Testis (tissue), 2 donors: ENCODE measurements at regions not wholly inside any gene's neighbourhood (a gene's known extent, or its start where the extent isn't known, plus 50 kb on each side); places are given as distances from the start of the nearest gene placed in this dataset.

Source experiments
- DNase-seq: peaks from one replicate; pipeline ENCODE4 v3.0.0-alpha.2; 2019
- H3K27ac ChIP-seq, 2 donors: fragments of 200-600 bp; sonication (generic); one replicate each; pipeline ENCODE4 v1.5.1; 2019
- H3K27me3 ChIP-seq: fragments of 200-600 bp; sonication (generic); one replicate; pipeline ENCODE4 v1.5.1; 2019
- H3K36me3 ChIP-seq: fragments of 200-600 bp; sonication (generic); one replicate; pipeline ENCODE4 v1.5.1; 2017; ENCODE audit warnings: low read depth; ENCODE audit errors: missing control alignments
- H3K4me1 ChIP-seq: fragments of 200-600 bp; sonication (generic); one replicate; pipeline ENCODE4 v1.5.1; 2019
- H3K4me3 ChIP-seq, 2 donors: fragments of 200-600 bp; sonication (generic); one replicate each; pipeline ENCODE4 v1.5.1; 2017 to 2019
- H3K9me3 ChIP-seq: fragments of 200-600 bp; sonication (generic); one replicate; pipeline ENCODE4 v1.5.1; 2017
- POLR2A ChIP-seq: fragments of 450-650 bp; IDR thresholded peaks from one replicate; pipeline ENCODE4 v1.6.1; 2017; ENCODE audit warnings: antibody characterized with exemption, mild to moderate bottlenecking, moderate library complexity
- WGBS, 2 donors: methylation state at CpG; one replicate each; pipeline ENCODE4 v1.1.5; 2018; 5-methylcytosine and 5-hydroxymethylcytosine counted together
- intact Hi-C: fragments of 100-400 bp; cut with DNase I; formaldehyde crosslinking; loops from one replicate; pipeline ENCODE4 v1.15.1; 2023; ENCODE audit warnings: low total_unique reads
- TF ChIP-seq, protein P1 (sequence below), 3 experiments: fragments of 450-650 bp in 2 of 3; fragments of 200-600 bp in 1 of 3; sonication (generic) in 1 of 3; IDR thresholded peaks; one replicate each; pipeline ENCODE4 v1.5.1; 2016 to 2019; ENCODE audit warnings: antibody characterized with exemption in 3 of 3, mild to moderate bottlenecking in 2 of 3, moderate library complexity in 1 of 3

DNA sequence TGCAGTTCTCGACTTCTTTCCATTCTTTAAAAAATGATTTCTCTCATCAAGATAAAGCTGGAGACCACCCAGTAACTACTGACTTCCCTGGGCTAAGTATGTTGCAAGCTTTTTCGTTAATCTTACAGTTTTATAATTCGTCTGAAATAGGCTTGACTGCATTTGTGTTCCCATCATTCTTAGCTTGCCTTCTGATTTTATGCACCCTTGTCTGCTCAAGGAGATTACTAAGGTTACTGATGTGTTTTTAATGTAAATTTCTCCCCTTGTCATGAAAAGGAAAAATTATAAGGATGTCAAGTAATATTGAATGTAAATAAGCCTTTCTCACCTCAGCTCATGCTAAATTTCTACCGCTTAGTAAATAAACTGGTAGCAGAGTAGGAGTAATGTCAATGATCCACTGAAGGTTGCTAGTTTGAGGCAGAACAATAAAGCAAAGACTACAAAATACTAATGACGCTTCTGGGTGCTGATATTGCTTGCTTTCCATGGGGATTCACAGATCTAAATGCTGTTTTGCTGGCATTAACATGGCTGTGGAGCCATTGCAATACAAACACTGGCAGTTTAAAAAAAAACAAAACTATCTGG is 91.9 kb upstream of the CDH20 start:
- intact Hi-C loops, result no loop called here
- TF ChIP-seq, protein P1, sequence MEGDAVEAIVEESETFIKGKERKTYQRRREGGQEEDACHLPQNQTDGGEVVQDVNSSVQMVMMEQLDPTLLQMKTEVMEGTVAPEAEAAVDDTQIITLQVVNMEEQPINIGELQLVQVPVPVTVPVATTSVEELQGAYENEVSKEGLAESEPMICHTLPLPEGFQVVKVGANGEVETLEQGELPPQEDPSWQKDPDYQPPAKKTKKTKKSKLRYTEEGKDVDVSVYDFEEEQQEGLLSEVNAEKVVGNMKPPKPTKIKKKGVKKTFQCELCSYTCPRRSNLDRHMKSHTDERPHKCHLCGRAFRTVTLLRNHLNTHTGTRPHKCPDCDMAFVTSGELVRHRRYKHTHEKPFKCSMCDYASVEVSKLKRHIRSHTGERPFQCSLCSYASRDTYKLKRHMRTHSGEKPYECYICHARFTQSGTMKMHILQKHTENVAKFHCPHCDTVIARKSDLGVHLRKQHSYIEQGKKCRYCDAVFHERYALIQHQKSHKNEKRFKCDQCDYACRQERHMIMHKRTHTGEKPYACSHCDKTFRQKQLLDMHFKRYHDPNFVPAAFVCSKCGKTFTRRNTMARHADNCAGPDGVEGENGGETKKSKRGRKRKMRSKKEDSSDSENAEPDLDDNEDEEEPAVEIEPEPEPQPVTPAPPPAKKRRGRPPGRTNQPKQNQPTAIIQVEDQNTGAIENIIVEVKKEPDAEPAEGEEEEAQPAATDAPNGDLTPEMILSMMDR (IDR thresholded peaks at IDR 0.05), result no peak
- no peak for TF ChIP-seq POLR2A
- Histone ChIP-seq H3K27ac (no peak overlapping the region), H3K4me3 (no peak overlapping the region), H3K36me3 (no peaks in the 10 kb centered on the region), H3K4me1 (no peaks in the 10 kb centered on the region), H3K9me3 (no peaks in the 10 kb centered on the region), H3K27me3 (no peaks in the 10 kb centered on the region)
- DNase-seq, result no peak
- WGBS, 2 donors, result 89% methylated on average over 5 of the region's 5 CpGs

DNA sequence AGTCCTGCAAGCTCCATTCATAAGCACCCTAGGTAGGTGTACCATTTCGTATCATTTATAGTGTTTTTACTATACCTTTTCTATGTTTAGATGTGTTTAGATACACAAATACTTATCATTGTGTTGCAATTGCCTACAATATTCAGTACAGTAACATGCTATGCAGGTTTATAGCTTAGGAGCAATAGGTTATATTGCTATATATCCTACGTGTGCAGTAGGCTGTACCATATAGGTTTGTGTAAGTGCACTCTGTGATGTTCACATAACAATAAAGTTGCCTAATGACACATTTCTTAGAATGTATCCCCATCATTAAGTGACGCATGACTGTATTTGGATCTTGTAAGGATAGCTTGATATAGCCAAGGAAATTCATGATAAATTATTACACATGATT is 88.6 kb upstream of the CDH20 start:
- H3K9me3 ChIP-seq, result no peaks in the 10 kb centered on the region

DNA sequence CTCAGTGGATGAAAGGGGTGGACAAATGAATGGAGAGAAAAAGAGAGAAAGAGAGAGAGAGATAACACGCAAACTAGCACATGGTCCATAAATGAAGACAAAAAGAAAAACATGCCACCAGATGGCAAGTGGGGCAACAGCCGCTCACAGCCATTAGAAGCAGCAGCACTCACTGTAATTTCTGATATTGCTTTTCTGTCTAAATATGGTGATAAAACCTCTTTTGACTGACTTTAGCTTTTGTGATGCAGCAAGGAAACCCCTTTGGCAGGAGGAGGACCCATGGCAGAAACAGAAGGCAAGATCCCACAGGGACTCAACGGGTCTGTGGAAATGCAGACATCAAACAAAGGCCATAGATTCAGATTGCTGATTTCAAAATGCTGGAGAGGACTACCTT is 88.0 kb upstream of the CDH20 start:
- no peak for DNase-seq
- no peak overlapping the region for H3K4me3 ChIP-seq
- 93 to 96% methylated on average over 3 of the region's 3 CpGs for WGBS, 2 donors
- no peaks in the 10 kb centered on the region for H3K9me3 ChIP-seq
- intact Hi-C loops, result no loop called here
- H3K27ac ChIP-seq, result no peak overlapping the region
- H3K36me3 ChIP-seq, result no peaks in the 10 kb centered on the region
- no peaks in the 10 kb centered on the region for H3K27me3 ChIP-seq
- no peak for TF ChIP-seq POLR2A
- TF ChIP-seq, protein P1 (IDR thresholded peaks at IDR 0.05), result no peak
- H3K4me1 ChIP-seq, result no peaks in the 10 kb centered on the region

More for the DNA sequence above, 88.6 kb upstream of the CDH20 start:
- DNase-seq, result no peak
- Histone ChIP-seq H3K27me3 (no peaks in the 10 kb centered on the region), H3K4me3 (no peak overlapping the region), H3K4me1 (no peaks in the 10 kb centered on the region), H3K36me3 (no peaks in the 10 kb centered on the region), H3K27ac (no peak overlapping the region)
- 88% methylated on average over 3 of the region's 3 CpGs for WGBS, 2 donors
- intact Hi-C loops, result no loop called here
- TF ChIP-seq, protein P1 (IDR thresholded peaks at IDR 0.05), result no peak
- TF ChIP-seq POLR2A, result no peak

DNA sequence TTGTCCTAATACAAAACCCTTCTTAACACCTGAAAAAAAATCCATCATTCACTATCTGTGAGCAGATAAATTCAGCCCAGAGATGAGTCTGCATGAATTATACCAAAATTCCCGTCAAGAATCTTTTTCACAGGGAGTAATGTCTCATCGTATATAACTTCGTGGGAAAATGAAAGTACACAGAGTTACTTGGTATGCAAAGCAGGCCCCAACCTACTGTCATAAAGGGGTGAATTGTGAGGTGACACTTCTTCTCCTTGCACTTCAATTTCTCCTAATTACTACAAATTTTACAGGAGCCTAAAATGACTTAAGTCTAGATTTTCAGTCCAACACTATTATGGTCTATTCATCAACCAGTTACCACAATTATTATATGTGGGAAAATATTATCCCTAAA is 84.6 kb upstream of the CDH20 start:
- no peaks in the 10 kb centered on the region for H3K27me3 ChIP-seq
- no peak for DNase-seq
- no peak overlapping the region for H3K27ac ChIP-seq
- intact Hi-C loops, result no loop called here
- H3K4me1 ChIP-seq, result no peaks in the 10 kb centered on the region
- no peak overlapping the region for H3K4me3 ChIP-seq
- WGBS, 2 donors, result 69 to 75% methylated on average over 3 of the region's 3 CpGs
- H3K9me3 ChIP-seq, result no peaks in the 10 kb centered on the region
- no peaks in the 10 kb centered on the region for H3K36me3 ChIP-seq
- TF ChIP-seq, protein P1 (IDR thresholded peaks at IDR 0.05), result no peak
- no peak for TF ChIP-seq POLR2A

DNA sequence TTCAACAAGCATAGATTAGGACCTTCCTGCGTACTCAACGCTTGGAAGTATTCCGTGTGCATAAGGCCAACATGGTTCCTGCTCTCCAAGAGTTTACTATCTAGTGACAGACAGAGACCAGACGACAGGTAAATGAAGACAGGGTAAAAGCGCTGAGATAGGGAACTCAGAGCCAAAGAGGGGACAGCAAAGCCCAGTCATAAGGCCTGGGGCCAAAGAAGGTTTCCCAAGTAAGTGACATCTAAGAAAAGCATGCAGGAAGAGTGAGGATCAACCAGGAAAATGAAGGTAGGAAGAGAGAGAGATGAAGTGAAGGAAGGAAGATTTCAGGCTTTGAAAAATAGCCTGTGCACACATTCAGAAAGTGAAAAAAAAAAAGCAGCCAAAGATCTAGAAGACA is 76.9 kb upstream of the CDH20 start:
- Histone ChIP-seq H3K27ac (no peak overlapping the region), H3K9me3 (no peaks in the 10 kb centered on the region), H3K36me3 (no peaks in the 10 kb centered on the region), H3K4me1 (no peaks in the 10 kb centered on the region), H3K27me3 (no peaks in the 10 kb centered on the region), H3K4me3 (no peak overlapping the region)
- TF ChIP-seq, protein P1 (IDR thresholded peaks at IDR 0.05), result no peak
- TF ChIP-seq POLR2A, result no peak
- DNase-seq, result no peak
- intact Hi-C loops, result no loop called here
- WGBS, 2 donors, result 92 to 94% methylated on average over 5 of the region's 5 CpGs
